GM23248 (cell line): ENCODE measurements at regions not wholly inside any gene's neighbourhood (a gene's known extent, or its start where the extent isn't known, plus 50 kb on each side); places are given as distances from the start of the nearest gene placed in this dataset.

ENCODE experiments used
- DNase-seq: peaks from one replicate; pipeline ENCODE4 v3.0.0-alpha.2; 2015
- H2AFZ ChIP-seq: fragments of 200-600 bp; sonication (generic); 2 replicates; pipeline ENCODE4 v1.6.1; 2016; ENCODE audit warnings: antibody characterized with exemption
- H3F3A ChIP-seq: fragments of 200-600 bp; sonication (generic); 2 replicates; pipeline ENCODE4 v1.6.1; 2016; ENCODE audit warnings: mild to moderate bottlenecking, antibody characterized with exemption, mixed run types; ENCODE audit not compliant: insufficient read depth
- H3K27ac ChIP-seq: fragments of 200-600 bp; sonication (generic); 2 replicates; pipeline ENCODE4 v1.5.1; 2016; ENCODE audit warnings: mild to moderate bottlenecking
- H3K27me3 ChIP-seq: fragments of 200-600 bp; sonication (generic); replicated peaks from 2 replicates; pipeline ENCODE4 v1.6.1; 2016; ENCODE audit warnings: mild to moderate bottlenecking; ENCODE audit not compliant: insufficient read depth
- H3K36me3 ChIP-seq: fragments of 200-600 bp; sonication (generic); 2 replicates; pipeline ENCODE4 v1.6.1; 2016; ENCODE audit warnings: low read depth, mild to moderate bottlenecking
- H3K4me1 ChIP-seq: fragments of 200-600 bp; sonication (generic); 2 replicates; pipeline ENCODE4 v1.6.1; 2016; ENCODE audit warnings: mild to moderate bottlenecking; ENCODE audit not compliant: insufficient read depth
- H3K4me2 ChIP-seq: fragments of 200-600 bp; sonication (generic); one replicate; pipeline ENCODE4 v1.6.1; 2016; ENCODE audit warnings: mild to moderate bottlenecking; ENCODE audit not compliant: unreplicated experiment
- H3K4me3 ChIP-seq: fragments of 200-600 bp; sonication (generic); 2 replicates; pipeline ENCODE4 v1.5.1; 2016; ENCODE audit warnings: mild to moderate bottlenecking
- H3K79me2 ChIP-seq: fragments of 200-600 bp; sonication (generic); 2 replicates; pipeline ENCODE4 v1.6.1; 2016; ENCODE audit warnings: mild to moderate bottlenecking; ENCODE audit not compliant: insufficient read depth
- H3K9ac ChIP-seq: fragments of 200-600 bp; sonication (generic); 2 replicates; pipeline ENCODE4 v1.6.1; 2016; ENCODE audit warnings: mild to moderate bottlenecking
- H3K9me2 ChIP-seq: fragments of 200-600 bp; sonication (generic); 2 replicates; pipeline ENCODE4 v1.6.1; 2016; ENCODE audit warnings: mixed run types, mild to moderate bottlenecking, moderate library complexity; ENCODE audit not compliant: insufficient read depth
- H3K9me3 ChIP-seq: fragments of 200-600 bp; sonication (generic); one replicate; pipeline ENCODE4 v1.6.1; 2017; ENCODE audit warnings: low read depth
- H4K20me1 ChIP-seq: fragments of 200-600 bp; sonication (generic); 2 replicates; pipeline ENCODE4 v1.6.0; 2016; ENCODE audit not compliant: insufficient read depth
- EZH2 ChIP-seq: fragments of 200-600 bp; sonication (generic); IDR thresholded peaks from 2 replicates; pipeline ENCODE4 v1.6.1; 2018; ENCODE audit warnings: antibody characterized with exemption, mild to moderate bottlenecking; ENCODE audit not compliant: insufficient read depth, poor library complexity, severe bottlenecking
- EZH2phosphoT487 ChIP-seq: fragments of 200-600 bp; sonication (generic); IDR thresholded peaks from 2 replicates; pipeline ENCODE4 v1.6.1; 2018; ENCODE audit warnings: antibody characterized with exemption, moderate library complexity, mild to moderate bottlenecking, low read depth; ENCODE audit not compliant: insufficient read depth
- WGBS, 2 experiments: methylation state at CpG; one replicate each; pipeline ENCODE4 v1.1.6; 2015 to 2017; ENCODE audit warnings: low lambda C conversion rate in 2 of 2, low coverage in 1 of 2; ENCODE audit errors: missing lambda C conversion rate in 2 of 2; 5-methylcytosine and 5-hydroxymethylcytosine counted together
- in situ Hi-C: fragments of 300-500 bp; cut with MboI; formaldehyde crosslinking; loops from 2 replicates; pipeline ENCODE4 v1.15.0; 2020

DNA sequence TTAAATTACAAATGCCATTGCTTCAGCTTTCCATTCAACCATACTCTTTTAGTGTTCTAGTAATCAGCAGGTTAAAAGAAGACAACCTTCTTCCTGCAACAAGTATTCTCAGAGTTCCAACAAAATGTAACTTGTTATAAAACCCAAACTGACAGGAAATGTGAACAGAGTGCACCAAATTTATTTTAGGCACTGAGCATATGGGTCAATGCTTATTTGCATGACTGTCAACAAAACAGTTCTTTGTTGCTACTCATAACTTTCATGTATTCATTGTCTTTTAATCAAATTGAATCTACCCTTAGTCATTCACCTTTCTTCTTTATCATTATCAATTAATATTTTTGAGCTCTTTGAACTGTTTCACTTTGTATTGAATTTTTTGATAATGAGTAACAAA is 554.1 kb downstream of the DACH1 start:
- H3K4me2 ChIP-seq, result no peak overlapping the region
- no peaks in the 10 kb centered on the region for H3K79me2 ChIP-seq
- no peaks in the 10 kb centered on the region for H3F3A ChIP-seq
- in situ Hi-C loops, result no loop called here
- no peaks in the 10 kb centered on the region for H3K36me3 ChIP-seq
- H3K9ac ChIP-seq, result no peak overlapping the region
- H3K4me1 ChIP-seq, result no peaks in the 10 kb centered on the region
- no peaks in the 10 kb centered on the region for H3K27me3 ChIP-seq
- no peak overlapping the region for H3K4me3 ChIP-seq
- no peaks in the 10 kb centered on the region for H4K20me1 ChIP-seq
- no peaks in the 10 kb centered on the region for H3K9me2 ChIP-seq
- no peaks in the 10 kb centered on the region for H3K9me3 ChIP-seq
- no peak for TF ChIP-seq EZH2
- TF ChIP-seq EZH2phosphoT487, result no peak
- no peak overlapping the region for H3K27ac ChIP-seq
- no peak for DNase-seq
- H2AFZ ChIP-seq, result no peak overlapping the region

DNA sequence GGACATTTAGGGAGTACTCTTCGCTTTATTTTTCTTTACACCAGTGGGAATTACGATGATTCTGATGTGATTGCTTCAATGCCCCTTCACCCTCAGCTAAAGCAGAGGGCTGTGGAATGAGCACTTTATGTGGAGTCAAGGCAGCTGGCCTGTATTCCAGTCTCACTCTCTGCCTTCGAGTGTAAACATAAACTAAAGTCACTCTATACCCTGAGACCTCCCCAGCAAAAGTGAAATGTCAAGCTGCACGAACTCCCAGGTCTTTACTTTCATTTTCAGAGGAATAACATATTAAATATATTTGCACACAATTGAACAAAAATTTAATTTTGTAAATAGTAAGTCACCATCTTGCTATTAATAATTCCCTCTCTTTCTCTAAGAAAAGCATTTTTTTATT is 557.1 kb downstream of the DACH1 start:
- Histone ChIP-seq H3K4me3 (no peak overlapping the region), H3K9ac (no peak overlapping the region), H3K27ac (no peak overlapping the region), H3K27me3 (no peaks in the 10 kb centered on the region), H3K9me3 (no peaks in the 10 kb centered on the region), H4K20me1 (no peaks in the 10 kb centered on the region), H3K79me2 (no peaks in the 10 kb centered on the region), H3K4me2 (no peak overlapping the region), H3K9me2 (no peaks in the 10 kb centered on the region), H3K4me1 (no peaks in the 10 kb centered on the region), H2AFZ (no peak overlapping the region), H3F3A (no peaks in the 10 kb centered on the region), H3K36me3 (no peaks in the 10 kb centered on the region)
- in situ Hi-C loops, result no loop called here
- no peak for DNase-seq
- 24% methylated on average over 4 of the region's 4 CpGs for WGBS, 2 experiments
- TF ChIP-seq EZH2phosphoT487, result no peak
- TF ChIP-seq EZH2, result no peak

DNA sequence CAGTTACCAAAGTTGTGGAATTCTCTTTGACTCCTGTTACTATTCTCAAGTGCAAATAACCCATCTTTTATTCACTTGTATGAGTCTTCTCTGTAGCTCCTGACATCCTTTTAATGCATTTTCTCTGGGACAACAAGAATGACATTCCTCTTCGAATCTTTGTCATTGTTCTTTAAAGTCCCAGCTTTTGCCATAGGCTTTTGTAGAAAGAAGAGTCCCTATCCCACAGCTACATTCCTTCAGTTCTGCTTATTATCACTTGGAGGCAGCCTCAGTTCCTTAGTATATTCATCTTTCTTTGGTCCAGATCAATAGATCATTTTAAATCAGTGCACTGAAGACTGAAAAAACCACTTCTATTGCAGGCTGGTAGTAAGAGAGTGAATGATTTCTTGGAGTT is 560.2 kb downstream of the DACH1 start:
- no peak overlapping the region for H3K4me3 ChIP-seq
- in situ Hi-C loops, result no loop called here
- no peak overlapping the region for H2AFZ ChIP-seq
- H4K20me1 ChIP-seq, result no peaks in the 10 kb centered on the region
- no peak overlapping the region for H3K27ac ChIP-seq
- H3K27me3 ChIP-seq, result no peaks in the 10 kb centered on the region
- WGBS, 2 experiments, result 3 to 12% methylated on average over 1 of the region's 1 CpG
- H3K9me2 ChIP-seq, result no peaks in the 10 kb centered on the region
- H3K36me3 ChIP-seq, result no peaks in the 10 kb centered on the region
- H3K79me2 ChIP-seq, result no peaks in the 10 kb centered on the region
- no peaks in the 10 kb centered on the region for H3K4me1 ChIP-seq
- no peaks in the 10 kb centered on the region for H3F3A ChIP-seq
- no peaks in the 10 kb centered on the region for H3K9me3 ChIP-seq
- no peak for DNase-seq
- H3K4me2 ChIP-seq, result no peak overlapping the region
- no peak overlapping the region for H3K9ac ChIP-seq
- TF ChIP-seq EZH2 (no peak), EZH2phosphoT487 (no peak)

DNA sequence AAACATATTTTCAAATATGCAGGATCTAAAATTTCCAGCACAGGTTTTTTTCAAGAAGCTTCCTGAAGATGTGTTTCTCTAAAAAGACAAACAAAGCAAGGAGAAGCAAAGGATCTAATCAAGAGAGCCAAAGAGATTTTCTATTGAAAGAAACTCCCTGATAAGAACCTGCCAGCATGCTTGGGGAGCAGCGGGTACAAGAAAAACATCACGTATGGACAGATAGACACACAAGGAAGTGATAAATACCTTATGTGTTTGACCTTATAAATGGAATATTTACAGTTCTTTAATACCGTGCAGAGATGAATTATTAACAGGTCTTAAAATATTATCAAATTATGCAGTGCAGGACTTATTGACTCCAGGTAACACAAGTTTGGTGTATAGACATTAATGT is 562.1 kb downstream of the DACH1 start:
- Histone ChIP-seq H3K9me3 (no peaks in the 10 kb centered on the region), H3K4me1 (no peaks in the 10 kb centered on the region), H3F3A (no peaks in the 10 kb centered on the region), H3K27me3 (no peaks in the 10 kb centered on the region), H2AFZ (no peak overlapping the region), H3K4me3 (no peak overlapping the region), H3K36me3 (no peaks in the 10 kb centered on the region), H3K4me2 (no peak overlapping the region), H4K20me1 (no peaks in the 10 kb centered on the region), H3K9ac (no peak overlapping the region), H3K79me2 (no peaks in the 10 kb centered on the region), H3K9me2 (no peaks in the 10 kb centered on the region), H3K27ac (no peak overlapping the region)
- TF ChIP-seq EZH2phosphoT487 (no peak), EZH2 (no peak)
- no peak for DNase-seq
- 14 to 19% methylated on average over 3 of the region's 3 CpGs for WGBS, 2 experiments
- in situ Hi-C loops, result no loop called here

DNA sequence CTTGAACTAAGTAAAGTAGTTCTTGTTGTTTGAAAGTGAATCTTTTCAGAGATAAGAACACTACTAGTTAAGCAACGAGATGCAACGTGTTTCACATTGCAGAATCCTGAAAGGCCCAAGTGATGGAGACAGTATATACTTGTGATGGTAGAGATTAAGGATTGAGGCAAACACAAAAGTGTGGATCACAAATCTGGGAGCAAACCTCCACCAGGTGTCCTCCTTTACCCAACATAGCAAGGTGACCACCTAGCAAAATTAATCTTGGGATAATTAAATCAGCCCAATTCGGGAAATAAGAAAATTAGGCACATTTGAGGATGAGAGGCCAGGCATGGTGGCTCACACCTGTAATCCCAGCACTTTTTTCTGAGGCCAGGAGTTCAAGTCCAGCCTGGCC is 563.9 kb downstream of the DACH1 start:
- H3K36me3 ChIP-seq, result no peaks in the 10 kb centered on the region
- H3K9ac ChIP-seq, result no peak overlapping the region
- in situ Hi-C loops, result no loop called here
- H3K79me2 ChIP-seq, result no peaks in the 10 kb centered on the region
- no peak overlapping the region for H3K27ac ChIP-seq
- no peaks in the 10 kb centered on the region for H4K20me1 ChIP-seq
- DNase-seq, result no peak
- H3K9me2 ChIP-seq, result no peaks in the 10 kb centered on the region
- H3K4me2 ChIP-seq, result no peak overlapping the region
- H2AFZ ChIP-seq, result no peak overlapping the region
- no peaks in the 10 kb centered on the region for H3K27me3 ChIP-seq
- no peak overlapping the region for H3K4me3 ChIP-seq
- no peak for TF ChIP-seq EZH2
- no peak for TF ChIP-seq EZH2phosphoT487
- H3F3A ChIP-seq, result no peaks in the 10 kb centered on the region
- no peaks in the 10 kb centered on the region for H3K9me3 ChIP-seq
- no peaks in the 10 kb centered on the region for H3K4me1 ChIP-seq
- 1 to 3% methylated on average over 3 of the region's 3 CpGs for WGBS, 2 experiments
